Astrocyte of the spinal cord (primary cell): ENCODE measurements at regions not wholly inside any gene's neighbourhood (a gene's known extent, or its start where the extent isn't known, plus 50 kb on each side); places are given as distances from the start of the nearest gene placed in this dataset.

Experiments used
- DNase-seq: peaks from one replicate; pipeline ENCODE4 v3.0.0; 2011; ENCODE audit warnings: low read depth, low spot score
- H3K4me3 ChIP-seq: 2 replicates; pipeline ENCODE4 v1.5.1; 2011; ENCODE audit warnings: low read depth, mild to moderate bottlenecking, low read length, moderate library complexity
- in situ Hi-C: cut with HindIII; loops from 2 replicates; pipeline ENCODE4 v1.10.0; 2017; ENCODE audit warnings: low sequenced_read_pairs
- TF ChIP-seq, protein P1 (sequence below): IDR thresholded peaks from 2 replicates; pipeline ENCODE4 v1.5.1; 2012; ENCODE audit warnings: low read depth, mild to moderate bottlenecking, low read length, inconsistent platforms

DNA sequence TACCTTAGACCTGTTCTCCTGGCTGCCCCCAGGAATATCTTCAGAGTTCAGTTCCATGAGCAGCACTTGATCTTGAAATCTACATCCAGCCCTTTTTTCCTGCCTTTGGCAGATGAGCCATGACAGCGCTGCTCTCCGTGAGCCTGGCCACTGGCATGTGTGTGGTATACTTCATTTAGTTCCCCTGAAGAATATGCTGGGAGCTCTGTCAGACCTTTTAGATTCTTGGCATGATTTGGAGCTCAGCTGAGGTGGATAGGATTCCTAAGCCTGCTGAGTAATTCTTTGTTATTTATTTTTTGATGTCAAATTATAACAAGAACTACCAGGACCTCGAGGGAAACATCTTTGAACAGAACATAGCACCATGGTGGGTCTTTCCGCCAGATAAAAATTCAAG lies 121.7 kb downstream of the EDEM1 start:
- TF ChIP-seq, protein P1, sequence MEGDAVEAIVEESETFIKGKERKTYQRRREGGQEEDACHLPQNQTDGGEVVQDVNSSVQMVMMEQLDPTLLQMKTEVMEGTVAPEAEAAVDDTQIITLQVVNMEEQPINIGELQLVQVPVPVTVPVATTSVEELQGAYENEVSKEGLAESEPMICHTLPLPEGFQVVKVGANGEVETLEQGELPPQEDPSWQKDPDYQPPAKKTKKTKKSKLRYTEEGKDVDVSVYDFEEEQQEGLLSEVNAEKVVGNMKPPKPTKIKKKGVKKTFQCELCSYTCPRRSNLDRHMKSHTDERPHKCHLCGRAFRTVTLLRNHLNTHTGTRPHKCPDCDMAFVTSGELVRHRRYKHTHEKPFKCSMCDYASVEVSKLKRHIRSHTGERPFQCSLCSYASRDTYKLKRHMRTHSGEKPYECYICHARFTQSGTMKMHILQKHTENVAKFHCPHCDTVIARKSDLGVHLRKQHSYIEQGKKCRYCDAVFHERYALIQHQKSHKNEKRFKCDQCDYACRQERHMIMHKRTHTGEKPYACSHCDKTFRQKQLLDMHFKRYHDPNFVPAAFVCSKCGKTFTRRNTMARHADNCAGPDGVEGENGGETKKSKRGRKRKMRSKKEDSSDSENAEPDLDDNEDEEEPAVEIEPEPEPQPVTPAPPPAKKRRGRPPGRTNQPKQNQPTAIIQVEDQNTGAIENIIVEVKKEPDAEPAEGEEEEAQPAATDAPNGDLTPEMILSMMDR: no peak
- peak; percentile 57 for DNase-seq
- no peak overlapping the region for H3K4me3 ChIP-seq
- in situ Hi-C loops: no loop called here

DNA sequence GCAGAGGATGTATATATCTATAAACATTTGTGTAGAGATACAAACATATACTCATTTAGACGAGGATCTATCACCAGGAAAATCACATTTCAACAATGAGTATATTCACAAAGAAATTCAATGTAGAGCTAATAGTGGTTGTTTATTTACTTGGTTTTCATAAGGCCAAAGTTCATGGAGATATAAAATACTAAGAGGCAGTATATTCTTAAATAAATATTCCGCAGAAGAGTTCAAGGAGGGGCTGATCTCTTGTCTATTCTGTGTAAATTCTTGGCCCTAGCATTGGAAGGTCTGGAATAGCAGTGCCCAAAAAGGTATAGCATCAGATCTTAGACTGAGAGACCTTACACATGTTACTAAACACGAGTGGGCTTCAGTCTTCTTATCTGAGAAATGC lies 122.1 kb downstream of the EDEM1 start:
- TF ChIP-seq, protein P1: no peak
- in situ Hi-C loops: no loop called here
- H3K4me3 ChIP-seq: no peak overlapping the region
- DNase-seq: no peak

DNA sequence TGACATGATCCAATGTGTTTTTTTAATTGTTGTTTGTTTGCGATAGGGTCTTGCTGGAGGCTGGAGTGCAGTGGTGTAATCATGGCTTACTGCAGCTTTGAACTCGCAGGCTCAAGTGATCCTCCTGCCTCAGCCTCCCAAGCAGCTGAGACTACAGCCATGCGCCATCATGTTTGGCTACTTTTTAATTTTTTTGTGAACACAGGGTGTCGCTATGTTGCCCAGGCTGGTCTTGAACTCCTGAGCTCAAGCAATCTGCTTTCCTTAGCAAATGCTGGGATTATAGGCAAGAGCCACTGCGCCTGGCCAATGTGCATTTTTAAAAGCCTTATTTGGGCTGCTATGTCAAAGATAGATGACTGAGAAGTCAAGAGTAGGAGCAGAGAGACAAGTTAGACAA lies 123.0 kb downstream of the EDEM1 start:
- in situ Hi-C loops: no loop called here
- H3K4me3 ChIP-seq: no peak overlapping the region
- TF ChIP-seq, protein P1: no peak
- no peak for DNase-seq

DNA sequence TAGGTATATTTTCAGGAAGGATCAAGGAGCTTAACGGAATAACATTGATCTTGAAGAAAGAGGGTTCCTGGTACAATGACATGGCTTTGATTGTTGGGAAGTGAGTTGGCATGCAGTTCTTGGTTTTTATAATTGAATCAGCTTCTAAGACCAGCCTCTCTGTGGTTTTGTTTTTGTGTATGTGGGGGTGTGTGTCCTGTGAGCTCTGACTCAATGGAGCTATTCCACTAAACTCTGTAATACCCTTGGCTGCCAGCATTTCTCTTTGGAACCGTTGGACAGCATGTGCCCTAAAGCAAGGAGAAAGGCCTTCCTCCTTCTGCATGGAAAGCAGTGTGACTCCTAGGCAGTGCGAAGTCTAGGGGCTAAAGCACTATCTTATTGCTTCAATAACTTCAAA lies 124.8 kb downstream of the EDEM1 start:
- no peak overlapping the region for H3K4me3 ChIP-seq
- TF ChIP-seq, protein P1: no peak
- in situ Hi-C loops: no loop called here
- peak; percentile 22 for DNase-seq

DNA sequence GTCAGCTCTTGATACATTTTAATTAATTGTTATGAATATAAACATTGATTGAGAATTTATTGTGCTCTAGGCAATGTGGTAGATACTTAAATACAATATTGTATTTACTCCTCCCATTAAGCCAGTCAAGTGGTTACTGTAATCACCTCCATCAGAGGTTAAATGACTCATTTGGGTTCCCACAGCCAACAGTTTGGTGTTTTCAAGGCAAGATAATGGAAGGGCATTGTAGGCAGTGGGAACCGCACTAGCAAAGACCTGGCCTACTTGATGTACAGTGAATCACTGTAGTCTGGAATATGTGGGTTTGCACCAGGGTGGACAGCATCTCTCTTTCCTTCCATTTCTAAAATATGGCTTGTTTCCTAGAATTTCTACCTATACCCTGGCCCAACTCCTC lies 127.4 kb downstream of the EDEM1 start:
- H3K4me3 ChIP-seq: no peak overlapping the region
- in situ Hi-C loops: no loop called here
- DNase-seq: peak; percentile 22
- TF ChIP-seq, protein P1: no peak

DNA sequence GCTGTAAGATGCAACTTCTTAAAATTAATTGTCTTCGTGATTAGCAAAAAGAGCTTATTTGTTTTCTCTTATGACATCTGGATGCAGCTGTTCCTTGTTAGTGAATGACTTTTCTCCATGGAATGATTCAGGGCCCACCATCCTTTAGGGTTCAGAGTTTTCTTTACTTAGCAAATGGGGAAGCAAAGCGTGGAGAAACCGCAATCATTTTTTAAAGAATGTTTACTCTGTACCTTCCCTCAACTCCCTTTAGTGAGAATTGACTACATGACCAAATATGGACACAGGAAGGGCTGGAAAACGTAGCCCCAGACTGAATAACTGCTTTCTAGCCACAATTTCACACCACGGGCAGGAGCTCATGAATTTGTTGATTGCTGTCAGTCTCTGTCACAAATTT lies 130.1 kb downstream of the EDEM1 start:
- DNase-seq: peak; percentile 29
- TF ChIP-seq, protein P1: no peak
- in situ Hi-C loops: no loop called here
- H3K4me3 ChIP-seq: no peak overlapping the region

DNA sequence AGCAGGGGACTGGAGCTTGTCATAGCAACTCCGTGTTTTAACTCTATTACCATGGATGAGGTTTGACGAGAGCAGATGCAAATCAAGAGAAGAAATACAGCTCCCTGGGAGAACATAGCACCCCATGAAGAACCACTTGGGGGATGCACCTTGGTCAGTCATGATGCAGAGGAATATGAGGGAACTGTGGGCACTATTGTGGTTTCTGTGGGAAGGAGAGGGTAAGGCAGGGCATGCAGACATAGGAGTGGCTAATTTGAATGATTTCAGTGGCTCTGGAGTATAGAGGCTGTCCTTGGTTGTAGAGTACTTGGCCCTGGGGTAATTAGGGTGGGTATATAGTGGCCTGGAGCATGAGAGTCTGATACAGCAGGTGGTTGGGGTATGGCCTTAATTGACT lies 131.9 kb downstream of the EDEM1 start:
- no peak overlapping the region for H3K4me3 ChIP-seq
- TF ChIP-seq, protein P1: no peak
- in situ Hi-C loops: no loop called here
- DNase-seq: no peak
